ENCODE measurements at regions not wholly inside any gene's neighbourhood (a gene's known extent, or its start where the extent isn't known, plus 50 kb on each side); places are given as distances from the start of the nearest gene placed in this dataset.

- TF ChIP-seq POLR2AphosphoS5 (IDR thresholded peaks at IDR 0.05; ENCODE audit: low read depth, low read length) (no peak), POLR2A (IDR thresholded peaks at IDR 0.05; ENCODE audit: low read depth, low read length) (no peak), TAF1 (IDR thresholded peaks at IDR 0.05; ENCODE audit: low read depth, low read length) (no peak)
Observed at GRCh38 chr1:30450148-30450817, 273.1 kb downstream of the MATN1 start.
